Left lung (tissue), 4 donors: ENCODE measurements at regions not wholly inside any gene's neighbourhood (a gene's known extent, or its start where the extent isn't known, plus 50 kb on each side); places are given as distances from the start of the nearest gene placed in this dataset.

Source experiments
- ATAC-seq: fragments of 200-7000 bp; cut with Tn5 transposase; one replicate; pipeline ENCODE4 v1.9.1; 2020; ENCODE audit warnings: moderate library complexity
- DNase-seq, 4 donors: peaks; one replicate each; pipeline ENCODE4 v3.0.0-alpha.2; 2013 to 2020
- H3K27ac ChIP-seq, 2 donors: fragments of 200-600 bp; sonication (generic) in 1 of 2; one replicate each; pipeline versions ENCODE4 v1.5.0 to v1.8.0; 2020 to 2021
- H3K27me3 ChIP-seq, 2 donors: fragments of 200-600 bp; sonication (generic) in 1 of 2; one replicate each; pipeline versions ENCODE4 v1.5.0 to v1.8.0; 2020 to 2021
- H3K36me3 ChIP-seq, 2 donors: fragments of 200-600 bp; sonication (generic) in 1 of 2; one replicate each; pipeline versions ENCODE4 v1.5.0 to v1.8.0; 2020 to 2021
- H3K4me1 ChIP-seq, 2 donors: fragments of 200-600 bp; one replicate each; pipeline ENCODE4 v1.8.0; 2021
- H3K4me3 ChIP-seq, 2 donors: fragments of 200-600 bp; sonication (generic) in 1 of 2; one replicate each; pipeline versions ENCODE4 v1.5.0 to v1.8.0; 2020 to 2021; ENCODE audit warnings: mild to moderate bottlenecking in 1 of 2
- H3K9me3 ChIP-seq, 2 donors: fragments of 200-600 bp; sonication (generic) in 1 of 2; one replicate each; pipeline versions ENCODE4 v1.5.0 to v1.8.0; 2020 to 2021
- intact Hi-C, 2 donors: fragments of 100-400 bp; cut with DNase I; formaldehyde crosslinking; loops; one replicate each; pipeline versions ENCODE4 v1.11.2 to v1.14.2; 2022
- TF ChIP-seq, protein P1 (sequence below), 2 donors: fragments of 200-600 bp; sonication (generic) in 1 of 2; IDR thresholded peaks; one replicate each; pipeline versions ENCODE4 v1.5.0 to v1.8.0; 2021; ENCODE audit warnings: antibody characterized with exemption in 2 of 2
- donor health status: DM: no; HTN: yes; CAD: no.
- donor health status: DM: no; HTN: no; CAD: no.

DNA sequence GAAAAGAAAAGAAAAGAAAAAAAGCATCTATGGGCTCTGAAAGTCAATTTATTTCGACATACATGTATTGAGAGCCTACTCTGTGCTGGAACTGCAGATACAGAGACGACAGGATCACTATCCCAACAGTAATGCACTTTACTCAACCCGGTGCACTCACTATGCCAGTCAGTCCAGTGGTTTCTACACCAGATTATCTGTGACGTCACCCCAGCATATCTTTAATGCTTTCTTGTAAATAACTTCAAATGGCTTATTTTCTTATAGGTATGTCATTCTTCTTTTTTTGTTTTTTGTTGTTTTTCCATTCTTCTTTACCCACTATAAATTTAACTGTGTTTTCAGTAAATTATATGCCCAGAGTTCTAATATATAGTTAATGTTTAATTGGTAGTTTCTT, 800.0 kb upstream of the FANCL start:
- ATAC-seq (no peak), DNase-seq (no peak)
- Histone ChIP-seq H3K4me3 (no peak overlapping the region), H3K4me1 (no peaks in the 10 kb centered on the region), H3K9me3 (peaks cover 0 to 4% of the 10 kb centered on the region in 2 donors), H3K27ac (no peak overlapping the region), H3K27me3 (no peaks in the 10 kb centered on the region), H3K36me3 (no peaks in the 10 kb centered on the region)
- TF ChIP-seq, protein P1, sequence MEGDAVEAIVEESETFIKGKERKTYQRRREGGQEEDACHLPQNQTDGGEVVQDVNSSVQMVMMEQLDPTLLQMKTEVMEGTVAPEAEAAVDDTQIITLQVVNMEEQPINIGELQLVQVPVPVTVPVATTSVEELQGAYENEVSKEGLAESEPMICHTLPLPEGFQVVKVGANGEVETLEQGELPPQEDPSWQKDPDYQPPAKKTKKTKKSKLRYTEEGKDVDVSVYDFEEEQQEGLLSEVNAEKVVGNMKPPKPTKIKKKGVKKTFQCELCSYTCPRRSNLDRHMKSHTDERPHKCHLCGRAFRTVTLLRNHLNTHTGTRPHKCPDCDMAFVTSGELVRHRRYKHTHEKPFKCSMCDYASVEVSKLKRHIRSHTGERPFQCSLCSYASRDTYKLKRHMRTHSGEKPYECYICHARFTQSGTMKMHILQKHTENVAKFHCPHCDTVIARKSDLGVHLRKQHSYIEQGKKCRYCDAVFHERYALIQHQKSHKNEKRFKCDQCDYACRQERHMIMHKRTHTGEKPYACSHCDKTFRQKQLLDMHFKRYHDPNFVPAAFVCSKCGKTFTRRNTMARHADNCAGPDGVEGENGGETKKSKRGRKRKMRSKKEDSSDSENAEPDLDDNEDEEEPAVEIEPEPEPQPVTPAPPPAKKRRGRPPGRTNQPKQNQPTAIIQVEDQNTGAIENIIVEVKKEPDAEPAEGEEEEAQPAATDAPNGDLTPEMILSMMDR (IDR thresholded peaks at IDR 0.05), result no peak
- intact Hi-C loops, result no loop called here

DNA sequence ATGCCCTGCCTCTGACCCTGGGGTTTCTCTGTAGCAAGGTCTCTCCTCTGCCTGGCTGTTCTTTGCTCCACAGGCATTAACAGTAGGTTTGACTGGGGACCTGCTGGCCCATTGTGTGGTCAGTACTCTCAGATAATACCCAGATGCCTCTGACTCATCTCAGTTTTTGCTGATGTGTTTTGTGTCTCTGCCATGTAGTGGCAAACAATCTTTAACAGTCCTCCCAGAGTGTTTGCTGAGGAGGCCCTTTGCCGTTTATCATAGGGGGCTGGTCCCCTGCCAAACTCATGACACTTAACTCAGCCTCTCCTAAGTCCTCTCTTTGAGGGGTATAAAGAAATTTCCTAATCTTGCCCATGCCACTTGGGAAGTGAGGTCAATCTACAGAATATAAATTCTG, 793.7 kb upstream of the FANCL start:
- no peak for ATAC-seq
- H3K27me3 ChIP-seq, result no peaks in the 10 kb centered on the region
- TF ChIP-seq, protein P1 (IDR thresholded peaks at IDR 0.05), result no peak

DNA sequence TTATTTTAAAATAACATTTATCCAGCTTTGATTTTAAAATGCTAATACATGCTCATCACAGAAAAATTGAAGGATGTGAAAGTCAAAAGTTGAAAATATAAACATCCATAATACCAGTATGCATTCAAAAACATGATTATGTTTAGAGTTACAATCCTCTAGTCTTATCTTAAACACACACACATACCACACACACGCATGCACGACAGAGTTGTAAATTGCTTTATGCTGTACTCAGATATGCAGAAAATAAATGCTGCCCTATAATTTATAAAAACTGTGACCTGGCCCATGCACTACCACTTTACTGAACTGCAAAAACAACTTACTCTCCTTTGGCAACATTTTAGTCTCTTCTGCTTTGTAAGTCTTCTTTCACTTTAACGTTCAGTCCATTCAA, 793.0 kb upstream of the FANCL start:
- Histone ChIP-seq H3K4me1 (no peaks in the 10 kb centered on the region), H3K9me3 (peaks cover 0 to 4% of the 10 kb centered on the region in 2 donors), H3K27me3 (no peaks in the 10 kb centered on the region), H3K4me3 (no peak overlapping the region), H3K36me3 (no peaks in the 10 kb centered on the region), H3K27ac (no peak overlapping the region)
- DNase-seq, result no peak
- no peak for ATAC-seq
- intact Hi-C loops, result no loop called here
- TF ChIP-seq, protein P1 (IDR thresholded peaks at IDR 0.05), result no peak

More for the DNA sequence above, 793.7 kb upstream of the FANCL start:
- H3K9me3 ChIP-seq, result peaks cover 0 to 4% of the 10 kb centered on the region in 2 donors
- H3K4me3 ChIP-seq, result no peak overlapping the region
- intact Hi-C loops, result no loop called here
- H3K36me3 ChIP-seq, result no peaks in the 10 kb centered on the region
- no peak for DNase-seq
- no peak overlapping the region for H3K27ac ChIP-seq
- no peaks in the 10 kb centered on the region for H3K4me1 ChIP-seq

DNA sequence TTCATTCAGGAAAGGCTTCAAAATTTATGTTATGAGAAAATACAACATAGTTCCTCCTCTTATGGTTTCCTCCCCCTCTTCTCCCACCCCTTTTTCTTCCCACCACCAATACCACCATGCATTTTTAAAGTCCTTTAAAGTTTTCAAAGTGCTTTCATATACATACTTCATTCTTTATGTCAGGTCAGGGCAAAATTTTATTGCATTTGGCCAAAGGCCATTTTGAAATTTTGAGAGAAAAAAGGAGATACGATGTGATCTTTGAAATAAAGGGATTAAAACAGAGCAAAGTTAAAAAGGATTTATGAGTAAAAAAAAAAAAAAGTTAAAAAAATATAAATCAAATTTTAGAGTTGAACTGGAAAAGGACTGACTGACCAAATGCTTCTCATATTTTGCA, 792.5 kb upstream of the FANCL start:
- no peak overlapping the region for H3K27ac ChIP-seq
- H3K27me3 ChIP-seq, result no peaks in the 10 kb centered on the region
- no peaks in the 10 kb centered on the region for H3K36me3 ChIP-seq
- H3K9me3 ChIP-seq, result peaks cover 0 to 4% of the 10 kb centered on the region in 2 donors
- no peak for DNase-seq
- H3K4me3 ChIP-seq, result no peak overlapping the region
- intact Hi-C loops, result no loop called here
- TF ChIP-seq, protein P1 (IDR thresholded peaks at IDR 0.05), result no peak
- H3K4me1 ChIP-seq, result no peaks in the 10 kb centered on the region
- ATAC-seq, result no peak

DNA sequence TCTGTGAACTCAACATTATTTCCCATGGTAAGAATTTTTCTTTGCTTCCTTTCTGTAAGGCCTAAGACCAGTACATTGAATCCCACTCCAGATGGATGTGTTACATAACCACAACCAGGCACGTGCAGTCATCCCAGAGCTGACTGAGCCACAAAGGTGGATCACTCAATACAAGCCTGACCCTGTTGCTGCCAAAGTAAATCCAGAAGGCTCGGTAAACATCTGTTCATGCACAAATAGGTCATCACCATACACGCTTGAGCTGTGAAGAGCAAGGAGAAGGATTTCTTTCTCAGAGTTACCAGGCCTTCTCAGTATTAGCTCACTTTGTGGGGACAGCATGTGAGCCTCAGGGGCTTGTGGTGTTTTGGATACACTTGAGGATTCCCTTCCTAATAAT, 791.4 kb upstream of the FANCL start:
- intact Hi-C loops, result no loop called here
- no peak overlapping the region for H3K27ac ChIP-seq
- no peaks in the 10 kb centered on the region for H3K36me3 ChIP-seq
- H3K4me1 ChIP-seq, result no peaks in the 10 kb centered on the region
- no peak for ATAC-seq
- peaks cover 0 to 4% of the 10 kb centered on the region in 2 donors for H3K9me3 ChIP-seq
- no peak for DNase-seq
- no peaks in the 10 kb centered on the region for H3K27me3 ChIP-seq
- TF ChIP-seq, protein P1 (IDR thresholded peaks at IDR 0.05), result no peak
- no peak overlapping the region for H3K4me3 ChIP-seq
